Activated T-cell treated with anti-CD3 and anti-CD28 coated beads, Interleukin-2, amount 50 U/mL, for 4 hours (primary cell): ENCODE measurements at regions not wholly inside any gene's neighbourhood (a gene's known extent, or its start where the extent isn't known, plus 50 kb on each side); places are given as distances from the start of the nearest gene placed in this dataset.

Experiments used
- ATAC-seq, 2 donors: fragments of 200-7000 bp; cut with Tn5 transposase; one replicate each; pipeline ENCODE4 v1.10.0; 2021
- DNase-seq: peaks from one replicate; pipeline ENCODE4 v3.0.0-alpha.2; 2020
- H3K27me3 Mint-ChIP-seq: one replicate; pipeline ENCODE4 v1.8.0; 2021; ENCODE audit warnings: low read depth, mixed read lengths
- H3K36me3 Mint-ChIP-seq: one replicate; pipeline ENCODE4 v1.8.0; 2022; ENCODE audit warnings: mixed read lengths; ENCODE audit not compliant: insufficient read depth
- H3K4me1 Mint-ChIP-seq: one replicate; pipeline ENCODE4 v1.8.0; 2021; ENCODE audit warnings: low read depth, mixed read lengths
- H3K4me3 Mint-ChIP-seq: one replicate; pipeline ENCODE4 v1.8.0; 2021; ENCODE audit warnings: mild to moderate bottlenecking, moderate library complexity, mixed read lengths
- H3K9me3 Mint-ChIP-seq: one replicate; pipeline ENCODE4 v1.8.0; 2021; ENCODE audit warnings: mixed read lengths

DNA sequence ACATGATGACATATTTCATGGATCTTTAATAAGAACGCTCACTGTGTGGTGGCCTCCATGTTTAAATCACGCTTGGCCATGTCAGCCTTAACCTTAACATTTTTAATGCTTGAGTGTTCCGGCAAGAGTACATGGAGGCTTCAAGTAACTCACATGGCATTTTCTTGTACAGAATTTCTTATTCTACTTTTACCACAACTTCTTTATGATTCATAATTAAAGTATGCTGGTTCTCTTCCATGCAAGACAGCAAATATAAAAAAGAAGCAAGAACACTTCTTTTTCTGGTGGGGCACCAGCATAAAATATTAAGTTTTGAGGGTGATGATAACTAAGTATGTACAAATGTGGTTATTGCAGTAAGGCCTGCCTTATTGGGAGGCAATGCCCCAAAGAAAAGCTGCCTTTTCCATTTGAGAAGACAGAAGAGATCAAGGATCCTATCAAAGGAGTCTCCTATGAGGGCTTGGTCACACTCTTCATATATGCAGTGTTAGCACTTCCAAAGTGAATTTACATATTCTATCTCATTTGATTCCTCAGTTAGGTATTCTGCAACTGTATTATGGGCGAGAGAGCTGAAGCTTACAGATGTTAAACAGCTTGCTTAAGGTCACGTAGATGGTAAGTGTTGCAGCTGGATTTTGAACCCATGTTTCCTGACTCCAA, 382.7 kb upstream of the MEF2C start:
- DNase-seq, result no peak
- Mint-ChIP-seq H3K36me3 (no peaks in the 10 kb centered on the region), H3K9me3 (no peaks in the 10 kb centered on the region), H3K4me1 (no peaks in the 10 kb centered on the region), H3K4me3 (no peak overlapping the region), H3K27me3 (no peaks in the 10 kb centered on the region)
- ATAC-seq, result no peak

DNA sequence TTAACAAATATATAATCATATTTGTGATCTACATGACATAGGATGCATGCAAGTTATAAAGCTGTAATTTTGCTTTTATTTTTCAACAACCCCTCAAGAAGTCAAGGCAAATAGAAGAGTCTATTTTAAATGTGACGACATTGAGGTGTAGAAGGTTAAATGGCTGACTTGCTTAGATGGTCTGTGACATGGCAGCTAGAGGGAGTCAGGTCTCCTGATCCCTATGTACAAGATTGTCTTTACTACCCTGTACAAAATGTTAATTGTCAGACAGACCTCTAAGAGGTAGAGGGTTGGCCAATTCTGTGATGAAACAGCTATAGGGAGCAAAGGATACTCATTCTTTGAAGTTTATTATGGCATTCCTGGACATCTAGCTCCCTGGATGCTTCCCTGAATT, 380.9 kb upstream of the MEF2C start:
- DNase-seq, result no peak
- H3K4me1 Mint-ChIP-seq, result no peaks in the 10 kb centered on the region
- no peaks in the 10 kb centered on the region for H3K36me3 Mint-ChIP-seq
- H3K4me3 Mint-ChIP-seq, result no peak overlapping the region
- no peaks in the 10 kb centered on the region for H3K9me3 Mint-ChIP-seq
- ATAC-seq, result no peak
- no peaks in the 10 kb centered on the region for H3K27me3 Mint-ChIP-seq

DNA sequence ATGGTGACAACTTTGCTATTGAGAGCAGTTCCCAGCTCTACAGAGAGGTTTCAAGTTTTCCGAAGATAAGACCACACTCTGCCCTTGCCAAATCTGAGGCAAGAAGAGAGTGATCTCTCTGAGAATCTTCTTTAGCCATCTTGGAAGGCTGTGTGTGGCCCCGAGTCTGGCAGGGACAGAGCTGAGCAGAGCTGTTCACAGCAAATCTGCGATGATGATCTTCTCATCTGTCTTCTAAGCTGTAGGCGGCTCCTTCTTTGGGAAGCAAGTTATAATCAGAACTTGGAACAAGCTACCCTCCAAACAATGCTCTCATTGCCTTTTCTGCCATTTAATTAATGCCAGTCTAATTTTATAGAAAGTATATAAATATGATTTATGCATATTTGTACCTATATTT, 379.0 kb upstream of the MEF2C start:
- no peak for DNase-seq
- no peak for ATAC-seq
- H3K4me3 Mint-ChIP-seq, result no peak overlapping the region
- H3K27me3 Mint-ChIP-seq, result no peaks in the 10 kb centered on the region
- H3K36me3 Mint-ChIP-seq, result no peaks in the 10 kb centered on the region
- H3K9me3 Mint-ChIP-seq, result no peaks in the 10 kb centered on the region
- H3K4me1 Mint-ChIP-seq, result no peaks in the 10 kb centered on the region

DNA sequence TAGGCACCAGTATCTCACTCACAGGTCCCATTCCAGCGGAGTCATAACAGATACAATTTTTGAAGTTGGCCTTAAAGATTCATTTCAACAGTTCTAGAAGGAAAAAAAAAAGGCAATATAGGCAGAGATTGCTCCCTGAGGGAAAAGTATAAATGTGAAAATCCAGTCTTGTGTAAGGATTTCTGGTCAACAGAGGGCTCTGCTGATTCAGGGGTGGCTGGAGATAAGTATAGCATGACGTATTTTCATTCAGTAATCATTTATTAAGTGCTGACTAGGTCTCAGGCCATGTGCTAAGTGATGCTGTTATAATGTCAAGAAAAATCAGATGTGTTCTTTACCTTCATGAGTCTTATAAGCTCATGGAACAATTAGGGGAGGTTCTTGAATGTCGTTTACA, 377.3 kb upstream of the MEF2C start:
- Mint-ChIP-seq H3K36me3 (no peaks in the 10 kb centered on the region), H3K4me3 (no peak overlapping the region), H3K9me3 (no peaks in the 10 kb centered on the region), H3K4me1 (no peaks in the 10 kb centered on the region), H3K27me3 (no peaks in the 10 kb centered on the region)
- ATAC-seq (no peak), DNase-seq (no peak)

DNA sequence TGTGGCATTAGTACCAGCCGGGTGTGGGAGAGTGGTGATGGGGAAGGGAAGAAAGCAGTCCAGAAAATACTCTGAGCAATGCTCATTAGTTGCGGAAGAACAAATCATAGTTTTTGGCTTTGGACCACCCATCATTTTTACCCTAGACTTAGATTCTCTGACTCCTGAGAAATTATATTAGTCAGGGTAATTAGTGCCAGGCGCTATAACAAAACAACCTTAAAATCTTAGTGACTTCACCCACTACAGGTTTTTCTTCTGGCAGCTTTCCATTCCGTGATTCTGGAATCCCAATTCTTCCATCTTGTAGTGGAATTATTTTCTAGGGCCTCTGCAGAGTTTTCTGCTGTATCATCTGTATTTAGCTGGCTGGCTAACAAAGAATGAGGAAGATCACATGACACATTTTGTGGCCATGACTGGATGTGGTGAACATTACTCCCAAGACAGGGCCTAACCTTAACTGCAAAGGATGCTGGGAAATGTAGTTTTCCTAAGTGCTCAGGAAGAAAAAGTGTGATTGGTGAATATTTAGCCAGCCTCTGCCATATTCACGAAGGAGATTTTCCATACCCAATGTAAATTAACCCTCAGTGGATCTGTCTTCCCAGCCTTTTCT, 373.0 kb upstream of the MEF2C start:
- H3K4me1 Mint-ChIP-seq, result no peaks in the 10 kb centered on the region

DNA sequence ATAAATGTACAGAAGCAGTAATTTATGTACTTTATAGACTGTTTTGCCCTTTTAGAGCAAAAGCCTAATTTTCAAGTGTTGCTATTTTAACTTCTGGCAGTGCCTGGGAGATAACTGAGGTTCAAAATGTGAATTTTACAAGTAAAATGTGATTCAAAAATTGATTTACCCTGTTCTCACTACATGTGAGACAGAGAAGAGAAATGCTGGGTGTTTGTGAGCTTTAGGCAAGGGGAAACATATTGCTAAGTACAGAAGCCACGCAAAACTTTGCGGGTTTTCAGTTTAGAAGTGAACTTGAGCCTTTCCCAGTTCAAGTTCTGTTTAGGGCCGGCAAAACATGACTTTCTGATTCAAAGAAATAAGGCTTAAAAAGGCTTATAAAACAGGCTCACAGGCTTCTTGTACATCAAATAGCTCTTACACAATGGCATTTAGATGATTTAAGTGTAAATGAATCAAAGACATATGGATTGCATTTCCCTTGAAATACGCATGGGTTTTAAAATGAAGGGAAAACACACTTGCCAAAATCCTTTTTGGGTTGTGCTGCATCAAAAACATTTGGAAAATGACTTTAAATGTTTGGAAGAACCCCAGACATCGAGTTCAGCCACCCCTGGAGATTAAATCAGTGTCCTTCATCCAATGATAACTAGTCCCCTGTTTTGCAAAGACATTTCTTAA, 370.8 kb upstream of the MEF2C start:
- DNase-seq (no peak), ATAC-seq (no peak)
- H3K27me3 Mint-ChIP-seq, result no peaks in the 10 kb centered on the region
- H3K36me3 Mint-ChIP-seq, result no peaks in the 10 kb centered on the region
- no peak overlapping the region for H3K4me3 Mint-ChIP-seq
- H3K4me1 Mint-ChIP-seq, result no peaks in the 10 kb centered on the region
- H3K9me3 Mint-ChIP-seq, result no peaks in the 10 kb centered on the region

More for the DNA sequence above, 373.0 kb upstream of the MEF2C start:
- Mint-ChIP-seq H3K9me3 (no peaks in the 10 kb centered on the region), H3K36me3 (no peaks in the 10 kb centered on the region), H3K4me3 (no peak overlapping the region), H3K27me3 (no peaks in the 10 kb centered on the region)
- DNase-seq (no peak), ATAC-seq (no peak)

DNA sequence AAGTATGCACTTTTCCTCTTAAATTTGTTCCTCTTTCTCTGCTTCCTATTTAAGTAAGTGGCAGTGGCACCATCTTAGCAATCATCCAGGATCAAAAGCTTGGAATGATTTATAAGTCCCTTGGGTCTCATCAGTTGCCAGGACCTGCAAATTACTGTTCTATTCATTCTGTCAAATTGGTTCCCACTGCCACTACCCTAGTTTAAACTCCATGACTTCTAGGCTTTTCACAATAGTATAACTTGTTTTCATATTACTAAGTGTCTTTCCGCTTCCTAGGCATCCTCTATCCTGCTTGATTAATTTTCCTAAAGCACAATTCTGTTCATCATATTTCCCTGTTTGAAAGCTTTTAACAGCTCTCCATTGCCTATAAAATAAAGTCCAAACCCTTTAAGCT, 363.9 kb upstream of the MEF2C start:
- H3K9me3 Mint-ChIP-seq, result no peaks in the 10 kb centered on the region
- no peaks in the 10 kb centered on the region for H3K4me1 Mint-ChIP-seq
- no peaks in the 10 kb centered on the region for H3K36me3 Mint-ChIP-seq
- H3K4me3 Mint-ChIP-seq, result no peak overlapping the region
- DNase-seq, result no peak
- no peaks in the 10 kb centered on the region for H3K27me3 Mint-ChIP-seq
- no peak for ATAC-seq

DNA sequence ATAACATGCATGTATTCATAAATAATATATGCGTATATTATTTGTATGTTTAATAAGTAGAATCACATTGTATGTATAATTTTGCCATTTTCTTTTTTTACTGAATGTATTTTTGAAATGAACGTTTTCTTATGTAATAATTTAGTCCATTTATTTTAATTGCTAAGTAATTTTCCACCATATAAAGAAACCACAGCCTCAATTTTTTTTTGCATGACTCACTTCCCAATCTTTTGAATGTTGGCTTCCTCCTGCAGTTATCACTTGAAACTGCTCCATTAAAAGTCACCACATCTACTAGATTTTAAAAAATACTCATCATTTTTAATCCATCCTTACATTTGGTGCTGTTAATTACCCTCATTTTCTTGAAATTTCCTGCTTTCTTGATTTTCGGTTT, 363.3 kb upstream of the MEF2C start:
- DNase-seq (no peak), ATAC-seq (no peak)
- no peaks in the 10 kb centered on the region for H3K4me1 Mint-ChIP-seq
- H3K36me3 Mint-ChIP-seq, result no peaks in the 10 kb centered on the region
- no peaks in the 10 kb centered on the region for H3K27me3 Mint-ChIP-seq
- H3K9me3 Mint-ChIP-seq, result no peaks in the 10 kb centered on the region
- no peak overlapping the region for H3K4me3 Mint-ChIP-seq

DNA sequence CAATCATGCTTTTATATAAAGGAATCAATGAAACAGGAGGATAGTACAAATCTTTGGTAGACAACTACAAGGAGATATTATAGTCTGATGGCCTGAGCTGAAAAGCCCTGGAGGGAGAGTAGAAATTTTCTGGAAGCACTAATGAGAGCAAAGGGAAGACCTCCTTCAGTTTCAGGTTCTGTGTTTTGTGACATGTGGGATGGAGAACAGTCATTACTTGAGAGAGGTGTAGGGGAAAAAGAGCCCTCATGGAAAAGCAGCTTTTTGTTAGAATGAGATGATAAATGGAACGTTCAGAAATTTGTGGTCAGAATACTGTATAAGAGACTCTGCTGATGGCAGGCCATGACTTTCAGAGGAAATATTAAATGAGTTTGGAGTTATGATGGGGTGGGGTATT, 360.6 kb upstream of the MEF2C start:
- no peaks in the 10 kb centered on the region for H3K27me3 Mint-ChIP-seq
- no peaks in the 10 kb centered on the region for H3K9me3 Mint-ChIP-seq
- H3K36me3 Mint-ChIP-seq, result no peaks in the 10 kb centered on the region
- DNase-seq (no peak), ATAC-seq (no peak)
- H3K4me3 Mint-ChIP-seq, result no peak overlapping the region
- no peaks in the 10 kb centered on the region for H3K4me1 Mint-ChIP-seq

DNA sequence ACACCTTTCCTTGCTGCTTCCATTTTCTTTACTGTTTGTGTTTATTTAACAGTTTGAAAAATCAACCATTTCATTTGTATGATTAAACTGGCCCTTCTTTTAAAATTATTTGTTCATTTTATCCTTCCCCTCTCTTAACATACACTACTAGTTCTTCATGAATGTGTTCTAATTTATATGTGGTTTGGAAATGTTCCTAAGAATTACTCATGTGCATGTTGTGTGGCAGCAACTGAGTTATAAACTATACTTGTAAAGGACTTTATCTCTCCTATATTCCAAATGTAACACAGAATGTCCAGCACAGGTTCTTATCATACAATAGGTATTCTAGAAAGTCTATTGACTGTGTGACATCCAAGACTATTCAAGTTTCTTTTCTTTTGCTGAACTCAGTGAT, 358.2 kb upstream of the MEF2C start:
- H3K27me3 Mint-ChIP-seq, result no peaks in the 10 kb centered on the region
- H3K4me3 Mint-ChIP-seq, result no peak overlapping the region
- H3K9me3 Mint-ChIP-seq, result no peaks in the 10 kb centered on the region
- no peak for DNase-seq
- no peaks in the 10 kb centered on the region for H3K36me3 Mint-ChIP-seq
- ATAC-seq, result no peak
- no peaks in the 10 kb centered on the region for H3K4me1 Mint-ChIP-seq

DNA sequence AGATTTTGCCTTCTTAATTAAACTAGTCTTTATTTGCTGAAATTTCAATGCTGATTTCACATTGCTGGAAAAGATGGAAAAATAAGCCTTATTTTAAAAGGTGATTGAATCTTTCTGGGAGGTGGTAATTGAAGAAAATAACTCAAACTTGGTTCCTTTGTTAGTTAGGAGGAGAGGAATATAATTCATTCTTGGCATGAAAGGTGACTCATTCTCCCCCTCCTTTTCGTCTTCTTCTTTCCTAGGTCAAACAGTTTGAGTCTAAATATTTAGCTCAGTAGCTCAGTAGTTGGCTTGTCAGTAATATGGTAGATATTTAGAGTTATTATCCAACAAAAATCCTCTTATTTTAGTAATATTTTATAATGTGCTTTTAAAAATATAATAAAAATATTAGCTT, 353.9 kb upstream of the MEF2C start:
- Mint-ChIP-seq H3K27me3 (no peaks in the 10 kb centered on the region), H3K36me3 (no peaks in the 10 kb centered on the region), H3K4me3 (no peak overlapping the region), H3K4me1 (no peaks in the 10 kb centered on the region), H3K9me3 (no peaks in the 10 kb centered on the region)
- ATAC-seq, result no peak
- DNase-seq, result no peak

DNA sequence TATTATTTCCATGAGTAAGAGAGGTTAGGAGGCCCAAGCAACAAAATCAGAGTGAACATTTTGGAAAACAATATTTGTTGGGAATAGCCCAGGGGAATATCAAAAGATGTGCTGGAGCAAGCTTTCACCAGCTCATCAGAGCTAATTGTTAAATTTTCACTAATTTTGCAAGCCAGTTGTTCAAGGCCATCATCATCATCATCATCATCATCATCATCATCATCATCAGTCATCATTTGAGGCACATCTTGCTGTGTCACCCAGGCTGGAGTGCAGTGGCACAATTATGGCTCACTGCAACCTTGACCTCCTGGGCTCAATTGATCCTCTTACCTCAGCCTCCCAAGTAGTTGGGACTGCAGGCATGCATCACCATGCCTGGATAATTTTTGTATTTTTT, 350.5 kb upstream of the MEF2C start:
- ATAC-seq, result no peak
- DNase-seq, result no peak
- no peaks in the 10 kb centered on the region for H3K27me3 Mint-ChIP-seq
- H3K9me3 Mint-ChIP-seq, result peaks cover 1% of the 10 kb centered on the region
- no peak overlapping the region for H3K4me3 Mint-ChIP-seq
- no peaks in the 10 kb centered on the region for H3K4me1 Mint-ChIP-seq
- H3K36me3 Mint-ChIP-seq, result no peaks in the 10 kb centered on the region

DNA sequence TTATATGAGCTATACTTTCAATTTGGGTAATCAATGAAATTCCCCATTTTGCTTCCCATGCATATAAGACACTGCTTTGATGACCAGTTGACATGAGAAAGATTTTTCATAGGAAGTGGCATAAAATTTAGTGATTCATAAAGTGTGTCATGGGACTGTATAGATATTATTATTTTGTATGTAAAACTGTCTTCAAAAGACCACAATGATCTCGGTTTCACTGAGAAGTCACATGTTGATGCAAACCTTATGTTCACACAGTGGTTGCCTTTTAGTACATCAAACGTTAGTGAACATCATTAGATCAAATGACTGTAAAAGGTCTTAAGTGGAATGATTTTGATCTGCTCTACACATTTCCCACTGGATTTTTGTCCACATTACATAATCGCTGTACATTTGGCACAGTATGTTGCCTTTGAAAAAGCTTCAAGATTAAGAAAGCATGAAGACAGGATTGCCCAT, 349.2 kb upstream of the MEF2C start:
- Mint-ChIP-seq H3K4me3 (no peak overlapping the region), H3K9me3 (peaks cover 4% of the 10 kb centered on the region), H3K27me3 (no peaks in the 10 kb centered on the region), H3K36me3 (no peaks in the 10 kb centered on the region), H3K4me1 (no peaks in the 10 kb centered on the region)
- no peak for DNase-seq
- ATAC-seq, result peak in 1 of 2 donors; percentile 48

DNA sequence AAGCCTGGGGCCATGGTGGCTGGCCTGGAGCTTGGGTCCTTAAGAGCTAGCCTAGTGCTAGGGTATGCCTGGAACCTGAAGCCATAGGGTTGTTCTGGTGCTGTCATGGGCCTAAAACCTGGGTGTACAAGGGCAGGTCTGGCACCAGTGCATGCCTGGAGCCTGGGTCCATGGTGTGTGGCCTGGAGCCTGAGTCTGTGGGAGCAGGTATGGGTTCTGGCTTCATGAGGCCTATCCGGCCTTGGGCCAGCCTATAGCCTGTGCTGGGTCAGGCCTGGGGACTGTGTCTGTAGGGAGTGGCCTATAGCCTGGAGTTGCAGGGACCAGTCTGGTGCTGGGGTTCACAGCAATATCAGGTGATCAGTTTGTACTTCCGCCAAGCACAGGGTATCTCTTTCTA, 347.2 kb upstream of the MEF2C start:
- Mint-ChIP-seq H3K36me3 (no peaks in the 10 kb centered on the region), H3K27me3 (no peaks in the 10 kb centered on the region), H3K9me3 (peaks cover 11% of the 10 kb centered on the region), H3K4me3 (no peak overlapping the region), H3K4me1 (no peaks in the 10 kb centered on the region)
- DNase-seq, result no peak
- no peak for ATAC-seq
